CD4-positive, alpha-beta T cell treated with Interleukin-12 subunit alpha and Interleukin-12 subunit beta, for 1 hour (primary cell): ENCODE measurements at regions not wholly inside any gene's neighbourhood (a gene's known extent, or its start where the extent isn't known, plus 50 kb on each side); places are given as distances from the start of the nearest gene placed in this dataset.

Source experiments
- DNase-seq: peaks from one replicate; pipeline ENCODE4 v3.0.0-alpha.2; 2020

DNA sequence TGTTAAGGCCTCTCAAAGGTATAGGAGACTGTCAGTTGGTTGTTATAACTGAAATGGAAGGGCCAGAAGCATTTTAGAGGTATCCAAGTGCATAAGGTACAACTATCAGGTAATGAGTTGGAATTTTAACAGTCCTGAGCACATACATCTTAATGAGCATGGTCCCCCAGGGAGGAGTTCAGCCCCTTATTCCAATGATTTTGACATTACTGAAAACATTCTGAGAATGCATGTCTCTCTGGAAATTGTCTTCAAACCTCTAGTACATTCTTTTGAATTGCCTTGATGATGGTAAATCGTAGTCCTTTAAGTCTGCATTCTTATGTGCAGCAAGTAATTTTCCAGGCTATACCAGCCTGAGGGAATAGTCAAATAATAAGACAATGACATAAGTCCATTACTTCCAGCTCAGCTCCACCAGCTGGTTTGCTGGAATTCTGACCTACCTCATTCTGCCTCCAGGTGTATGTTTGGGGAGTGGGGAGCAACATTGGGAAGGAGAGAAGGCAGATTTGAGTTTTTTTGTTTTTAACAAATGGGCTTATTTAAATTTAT is 239.2 kb downstream of the MSRB3 start:
- DNase-seq: no peak

GRCh38 chr12:65518771-65519170 is 240.3 kb downstream of the MSRB3 start:
- no peak for DNase-seq

DNA sequence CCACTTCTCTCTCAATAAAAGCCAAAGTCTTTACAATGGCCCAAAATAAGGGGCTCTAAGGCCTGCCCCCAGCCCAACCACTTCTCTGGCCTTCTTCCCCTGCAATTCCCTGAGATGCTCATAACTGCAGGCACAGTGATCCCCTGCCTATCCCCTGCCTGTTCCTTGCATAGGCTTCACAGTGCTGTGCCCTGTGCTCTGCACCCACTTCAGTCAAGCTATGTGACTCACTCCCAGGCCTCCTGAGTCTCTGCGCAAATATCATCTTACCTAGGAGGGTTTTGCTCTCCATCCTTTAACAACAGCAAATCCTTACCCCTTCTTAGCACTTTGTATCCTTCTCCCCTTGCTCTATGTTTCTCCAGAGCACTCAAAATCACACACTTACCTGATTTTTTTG is 242.2 kb downstream of the MSRB3 start:
- no peak for DNase-seq

DNA sequence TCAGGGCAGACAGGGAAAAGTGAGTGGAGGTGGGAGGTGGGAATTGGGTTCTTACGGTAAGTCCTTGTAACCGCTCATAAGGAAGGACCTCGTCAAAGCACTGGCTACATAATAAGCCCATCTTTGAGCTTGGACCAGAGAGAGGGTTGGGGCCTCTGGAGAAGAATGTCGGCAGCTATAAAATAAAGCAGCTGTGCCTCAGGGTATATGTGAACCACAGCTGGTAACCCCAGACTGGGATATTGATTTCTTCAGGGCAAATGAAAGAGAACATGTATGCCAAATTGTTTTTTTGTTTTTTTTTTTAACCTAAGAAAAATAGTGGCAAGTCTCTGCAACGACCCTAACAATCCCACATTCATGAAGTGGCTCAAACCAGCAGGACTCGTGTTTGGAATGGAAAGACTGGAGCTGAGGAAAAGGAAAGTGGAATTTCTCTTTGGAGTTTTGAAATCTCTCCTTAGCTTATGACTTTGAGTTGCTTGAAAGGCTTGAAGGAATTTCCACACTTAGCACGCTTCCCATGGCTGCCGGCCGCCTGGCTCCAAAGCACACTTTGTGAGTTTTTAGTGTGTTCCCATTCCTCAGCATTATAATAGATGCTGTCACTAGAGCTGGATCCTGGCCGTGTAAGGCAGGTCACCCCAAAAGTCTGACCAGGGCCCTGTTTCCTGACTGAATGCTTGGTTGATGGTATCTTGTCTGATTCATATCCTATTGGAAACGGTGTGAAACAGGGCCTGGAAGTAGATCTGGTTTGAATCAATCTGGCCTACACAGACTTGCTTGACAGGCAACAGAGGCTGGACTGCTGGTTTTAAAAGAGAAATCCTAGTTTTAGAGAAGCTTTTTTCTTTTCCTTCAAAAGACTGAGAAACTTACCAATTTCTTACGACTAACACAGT is 244.7 kb downstream of the MSRB3 start:
- DNase-seq: no peak

GRCh38 chr12:65524666-65525065 is 246.2 kb downstream of the MSRB3 start:
- DNase-seq: no peak

- DNase-seq: no peak
Observed at GRCh38 chr12:65525491-65526141, 247.1 kb downstream of the MSRB3 start.

- DNase-seq: no peak
Observed at GRCh38 chr12:65526311-65526710, 247.8 kb downstream of the MSRB3 start.

DNA sequence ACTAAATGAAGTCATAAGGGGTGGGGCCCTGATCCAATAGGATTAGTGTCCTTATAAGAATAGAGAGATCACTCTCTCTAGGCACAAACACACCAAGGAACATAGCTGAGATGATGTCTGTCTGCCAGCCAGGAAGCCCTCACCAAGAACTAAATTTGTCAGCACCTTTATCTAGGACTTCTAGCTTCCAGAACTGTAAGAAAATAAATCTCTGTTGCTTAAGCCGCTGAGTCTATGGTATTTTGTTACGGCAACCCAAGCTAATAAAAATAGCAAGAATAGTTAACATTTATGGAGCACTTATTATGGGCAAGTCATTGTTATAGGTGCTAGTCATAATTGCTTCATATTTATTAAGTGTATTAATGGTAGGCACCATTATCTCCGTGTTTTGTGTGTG is 249.6 kb downstream of the MSRB3 start:
- no peak for DNase-seq

GRCh38 chr12:65529106-65529505 is 250.6 kb downstream of the MSRB3 start:
- no peak for DNase-seq

DNA sequence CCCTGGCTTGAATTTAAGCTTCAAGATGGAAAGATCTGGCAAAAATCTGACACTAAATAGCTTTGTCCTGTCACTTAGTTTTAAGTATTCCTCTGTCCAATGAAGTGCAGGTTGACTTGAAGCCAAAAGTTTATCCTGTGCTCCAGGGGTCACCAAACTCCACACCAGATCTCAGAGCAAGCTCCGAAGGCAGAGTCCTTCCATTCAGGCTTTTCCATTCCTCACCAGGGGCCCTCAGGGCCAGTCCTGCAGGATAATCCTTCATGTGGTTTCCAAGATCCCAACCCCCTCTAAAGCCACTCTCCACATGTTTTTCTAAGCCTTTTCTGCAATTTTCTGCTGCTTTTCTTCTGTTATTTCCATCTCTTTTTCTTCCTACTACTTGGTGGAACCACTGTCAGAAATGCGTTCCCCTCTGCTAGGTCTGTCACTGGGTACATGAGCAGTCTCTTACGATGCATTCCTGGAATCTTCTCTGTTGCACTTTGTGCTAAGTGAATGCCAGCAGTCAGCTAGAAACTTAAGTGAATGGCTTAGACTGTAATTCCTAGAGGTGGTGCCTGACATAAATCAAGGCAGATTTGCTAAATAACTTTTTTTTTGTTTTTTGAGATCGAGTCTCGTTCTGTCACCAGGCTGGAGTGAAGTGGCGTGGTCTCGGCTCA is 251.4 kb downstream of the MSRB3 start:
- DNase-seq: no peak

DNA sequence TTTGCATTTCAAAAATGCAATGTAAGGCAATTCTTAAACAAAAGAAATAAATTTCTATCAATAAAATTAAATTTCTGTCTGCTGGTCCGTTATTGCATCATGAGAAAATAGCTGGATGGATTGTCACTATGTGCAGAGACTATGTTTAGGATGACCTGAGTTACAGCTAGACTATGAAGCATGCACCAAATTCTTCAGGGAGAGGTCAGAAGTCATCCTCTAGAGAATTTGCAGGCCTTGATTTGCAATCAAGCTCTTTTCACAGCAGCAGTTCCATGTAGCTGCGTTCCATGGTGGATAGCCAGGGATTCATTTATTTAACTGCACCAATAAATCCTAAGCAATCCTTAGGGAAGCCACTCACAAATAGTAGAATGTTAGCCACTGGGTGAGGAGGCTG is 253.7 kb downstream of the MSRB3 start:
- DNase-seq: no peak

- DNase-seq: no peak
Observed at GRCh38 chr12:65532764-65533163, 254.3 kb downstream of the MSRB3 start.

GRCh38 chr12:65533177-65533883 is 254.8 kb downstream of the MSRB3 start:
- DNase-seq: no peak

DNA sequence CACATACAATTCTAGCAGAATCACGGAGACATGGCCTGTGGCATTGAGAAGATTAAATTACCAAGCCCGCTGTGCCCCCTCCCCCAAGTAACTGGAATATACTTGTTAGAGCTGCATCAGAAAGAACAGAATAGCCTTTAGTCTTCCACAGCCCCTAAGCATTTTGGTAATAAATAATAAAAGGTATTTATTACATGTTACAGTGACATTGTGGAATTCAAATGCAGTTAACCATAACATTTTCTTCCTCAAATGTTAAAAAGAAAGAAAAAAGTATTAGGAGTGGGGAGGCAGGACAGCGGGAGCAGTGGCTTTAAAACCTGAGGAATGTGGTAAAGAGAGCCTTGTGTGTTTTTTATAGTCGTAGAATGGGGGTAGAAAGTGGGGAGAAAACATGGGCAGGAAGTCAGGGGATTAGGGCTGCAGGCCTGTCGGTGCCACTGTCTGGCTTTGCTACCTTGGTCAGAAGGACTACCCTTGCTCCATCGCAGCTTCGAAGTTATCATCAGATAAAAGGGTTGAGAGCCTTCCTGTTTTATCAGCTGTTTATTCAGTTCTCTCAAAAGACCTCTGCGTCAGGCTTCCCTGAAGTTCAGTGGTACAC is 255.9 kb downstream of the MSRB3 start:
- no peak for DNase-seq

GRCh38 chr12:65535946-65536345 is 257.5 kb downstream of the MSRB3 start:
- DNase-seq: no peak

DNA sequence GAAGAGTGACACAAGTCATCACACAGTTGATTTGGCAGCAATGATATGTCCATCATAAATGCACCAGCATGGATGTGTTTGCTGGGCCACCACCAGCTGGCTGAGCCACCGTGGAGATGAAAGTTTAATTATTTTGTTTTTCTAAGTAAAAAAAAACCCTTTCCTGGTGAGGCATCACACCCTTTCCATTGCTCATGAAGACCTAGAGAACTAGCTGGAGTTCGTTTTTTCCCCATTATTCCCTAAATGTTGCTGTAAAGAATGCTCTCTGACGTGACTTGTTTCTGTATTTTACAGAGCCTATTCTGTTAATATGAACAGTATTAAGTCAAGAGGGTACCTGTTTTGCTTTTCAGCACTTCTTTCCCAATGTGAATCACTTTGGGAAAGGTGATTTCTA is 257.9 kb downstream of the MSRB3 start:
- DNase-seq: no peak

DNA sequence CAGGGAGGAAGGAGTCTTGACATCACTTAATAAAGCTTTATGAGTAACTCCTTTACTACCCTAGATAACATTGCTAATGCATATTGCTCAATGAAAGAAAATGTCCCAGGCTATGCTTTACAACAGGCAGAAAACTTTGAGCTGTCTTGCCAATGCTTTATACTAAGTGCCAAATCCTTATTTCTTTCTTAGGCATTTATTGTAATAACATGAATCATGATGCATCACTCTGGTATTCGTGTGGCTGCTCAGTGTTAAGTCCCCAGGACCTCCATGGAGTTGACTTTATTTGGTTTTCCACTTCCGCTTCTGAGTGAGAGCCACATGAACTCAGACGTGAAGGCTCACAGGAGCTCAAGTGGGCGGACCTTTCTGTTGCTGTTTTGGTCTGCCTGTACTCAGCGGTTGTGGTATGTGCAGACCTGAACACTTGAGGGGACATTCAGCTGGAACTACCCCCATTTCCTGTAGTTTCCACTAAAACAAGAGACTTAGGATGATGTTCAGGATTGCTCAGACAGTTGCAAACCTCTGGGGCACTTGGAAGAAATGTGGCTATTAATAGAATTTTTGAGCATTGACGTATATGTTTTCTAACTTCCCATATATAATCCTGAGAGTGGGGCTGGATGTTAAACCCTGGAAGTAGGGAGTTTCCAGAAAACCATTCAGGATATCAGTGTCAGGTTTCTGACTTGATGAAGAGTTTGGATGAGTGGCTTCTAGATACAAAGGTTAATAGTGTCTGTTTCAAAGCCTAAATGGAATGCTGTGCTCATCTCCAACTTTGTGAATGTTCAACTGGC is 258.6 kb downstream of the MSRB3 start:
- DNase-seq: no peak

GRCh38 chr12:65537978-65538377 is 259.5 kb downstream of the MSRB3 start:
- DNase-seq: no peak

DNA sequence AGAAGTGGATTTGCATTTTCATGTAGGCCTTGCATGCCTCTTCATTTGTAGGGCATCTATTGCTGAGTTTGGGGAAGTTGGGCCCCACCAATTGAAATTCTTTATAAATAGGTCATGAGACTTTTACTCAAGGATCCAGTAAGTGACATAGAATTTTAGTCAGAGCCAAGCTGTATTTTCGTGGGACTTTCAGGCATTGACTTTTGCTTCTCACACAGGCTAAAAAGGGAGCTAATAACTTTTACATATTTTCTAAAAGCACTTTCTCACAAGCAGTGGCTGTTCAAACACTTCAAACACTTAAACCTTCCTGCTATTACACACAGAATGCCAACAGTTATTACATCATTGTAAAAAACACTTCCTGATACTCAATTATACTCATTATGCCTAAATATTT is 260.5 kb downstream of the MSRB3 start:
- no peak for DNase-seq

- DNase-seq: no peak
Observed at GRCh38 chr12:65540140-65540539, 261.7 kb downstream of the MSRB3 start.

GRCh38 chr12:65546528-65546927 is 268.0 kb downstream of the MSRB3 start:
- no peak for DNase-seq
